ENCODE measurements at regions not wholly inside any gene's neighbourhood (a gene's known extent, or its start where the extent isn't known, plus 50 kb on each side); places are given as distances from the start of the nearest gene placed in this dataset.

- no peaks in the 10 kb centered on the region for H3K27me3 ChIP-seq (ENCODE audit: control insufficient read depth, insufficient read depth, low read length)
- no peaks in the 10 kb centered on the region for H3K36me3 ChIP-seq (ENCODE audit: insufficient read depth, low read length)
- H3K4me2 ChIP-seq (ENCODE audit: low read length) = no peak overlapping the region
- no peak overlapping the region for H3K4me3 ChIP-seq (ENCODE audit: low read length)
- H3K9me3 ChIP-seq (replicated peaks; ENCODE audit: low read length) = no peaks in the 10 kb centered on the region
- no peaks in the 10 kb centered on the region for H3K4me1 ChIP-seq (ENCODE audit: control insufficient read depth, insufficient read depth, low read length)
- no peak overlapping the region for H3K9ac ChIP-seq (ENCODE audit: low read depth, low read length)
These were observed 56.4 kb upstream of the SPOCK3 start for GRCh38 chr4:167290678-167291077.

- H3K4me1 ChIP-seq (ENCODE audit: control insufficient read depth, insufficient read depth, low read length) = no peaks in the 10 kb centered on the region
These were observed 74.6 kb upstream of the SPOCK3 start for GRCh38 chr4:167308876-167309275.

GRCh38 chr4:167321299-167321698, 87.0 kb upstream of the SPOCK3 start:
- H3K4me1 ChIP-seq (ENCODE audit: control insufficient read depth, insufficient read depth, low read length) = no peaks in the 10 kb centered on the region
- H3K4me2 ChIP-seq (ENCODE audit: low read length) = no peak overlapping the region
- H3K9me3 ChIP-seq (replicated peaks; ENCODE audit: low read length) = peaks cover 3% of the 10 kb centered on the region
- no peaks in the 10 kb centered on the region for H3K27me3 ChIP-seq (ENCODE audit: control insufficient read depth, insufficient read depth, low read length)
- no peak overlapping the region for H3K4me3 ChIP-seq (ENCODE audit: low read length)
- no peak overlapping the region for H3K9ac ChIP-seq (ENCODE audit: low read depth, low read length)
- H3K36me3 ChIP-seq (ENCODE audit: insufficient read depth, low read length) = no peaks in the 10 kb centered on the region

More at GRCh38 chr4:167308876-167309275, 74.6 kb upstream of the SPOCK3 start:
- no peak overlapping the region for H3K9ac ChIP-seq (ENCODE audit: low read depth, low read length)
- H3K27me3 ChIP-seq (ENCODE audit: control insufficient read depth, insufficient read depth, low read length) = no peaks in the 10 kb centered on the region
- no peak overlapping the region for H3K4me2 ChIP-seq (ENCODE audit: low read length)
- H3K36me3 ChIP-seq (ENCODE audit: insufficient read depth, low read length) = no peaks in the 10 kb centered on the region
- H3K4me3 ChIP-seq (ENCODE audit: low read length) = no peak overlapping the region
- H3K9me3 ChIP-seq (replicated peaks; ENCODE audit: low read length) = no peaks in the 10 kb centered on the region

GRCh38 chr4:167339781-167340180, 105.5 kb upstream of the SPOCK3 start:
- no peaks in the 10 kb centered on the region for H3K4me1 ChIP-seq (ENCODE audit: control insufficient read depth, insufficient read depth, low read length)
- H3K4me2 ChIP-seq (ENCODE audit: low read length) = no peak overlapping the region
- no peak overlapping the region for H3K9ac ChIP-seq (ENCODE audit: low read depth, low read length)
- no peak overlapping the region for H3K4me3 ChIP-seq (ENCODE audit: low read length)
- H3K27me3 ChIP-seq (ENCODE audit: control insufficient read depth, insufficient read depth, low read length) = no peaks in the 10 kb centered on the region
- no peaks in the 10 kb centered on the region for H3K36me3 ChIP-seq (ENCODE audit: insufficient read depth, low read length)
- no peaks in the 10 kb centered on the region for H3K9me3 ChIP-seq (replicated peaks; ENCODE audit: low read length)

- Histone ChIP-seq H3K36me3 (ENCODE audit: insufficient read depth, low read length) (no peaks in the 10 kb centered on the region), H3K4me2 (ENCODE audit: low read length) (no peak overlapping the region), H3K27me3 (ENCODE audit: control insufficient read depth, insufficient read depth, low read length) (no peaks in the 10 kb centered on the region), H3K9me3 (replicated peaks; ENCODE audit: low read length) (no peaks in the 10 kb centered on the region), H3K4me3 (ENCODE audit: low read length) (no peak overlapping the region), H3K4me1 (ENCODE audit: control insufficient read depth, insufficient read depth, low read length) (no peaks in the 10 kb centered on the region), H3K9ac (ENCODE audit: low read depth, low read length) (no peak overlapping the region)
These were observed 125.4 kb upstream of the SPOCK3 start for GRCh38 chr4:167359711-167360110.

GRCh38 chr4:167379076-167379835, 145.0 kb upstream of the SPOCK3 start:
- no peaks in the 10 kb centered on the region for H3K4me1 ChIP-seq (ENCODE audit: control insufficient read depth, insufficient read depth, low read length)
- no peaks in the 10 kb centered on the region for H3K27me3 ChIP-seq (ENCODE audit: control insufficient read depth, insufficient read depth, low read length)
- H3K9ac ChIP-seq (ENCODE audit: low read depth, low read length) = no peak overlapping the region
- H3K4me3 ChIP-seq (ENCODE audit: low read length) = no peak overlapping the region
- no peaks in the 10 kb centered on the region for H3K36me3 ChIP-seq (ENCODE audit: insufficient read depth, low read length)
- no peak overlapping the region for H3K4me2 ChIP-seq (ENCODE audit: low read length)
- no peaks in the 10 kb centered on the region for H3K9me3 ChIP-seq (replicated peaks; ENCODE audit: low read length)

GRCh38 chr4:167380964-167381363, 146.7 kb upstream of the SPOCK3 start:
- Histone ChIP-seq H3K36me3 (ENCODE audit: insufficient read depth, low read length) (no peaks in the 10 kb centered on the region), H3K4me3 (ENCODE audit: low read length) (no peak overlapping the region)

GRCh38 chr4:167383291-167383690, 149.0 kb upstream of the SPOCK3 start:
- Histone ChIP-seq H3K4me2 (ENCODE audit: low read length) (no peak overlapping the region), H3K36me3 (ENCODE audit: insufficient read depth, low read length) (no peaks in the 10 kb centered on the region), H3K27me3 (ENCODE audit: control insufficient read depth, insufficient read depth, low read length) (no peaks in the 10 kb centered on the region), H3K4me3 (ENCODE audit: low read length) (no peak overlapping the region), H3K9me3 (replicated peaks; ENCODE audit: low read length) (no peaks in the 10 kb centered on the region), H3K4me1 (ENCODE audit: control insufficient read depth, insufficient read depth, low read length) (no peaks in the 10 kb centered on the region), H3K9ac (ENCODE audit: low read depth, low read length) (no peak overlapping the region)

More at GRCh38 chr4:167380964-167381363, 146.7 kb upstream of the SPOCK3 start:
- H3K4me2 ChIP-seq (ENCODE audit: low read length) = no peak overlapping the region
- no peaks in the 10 kb centered on the region for H3K27me3 ChIP-seq (ENCODE audit: control insufficient read depth, insufficient read depth, low read length)
- no peak overlapping the region for H3K9ac ChIP-seq (ENCODE audit: low read depth, low read length)
- H3K4me1 ChIP-seq (ENCODE audit: control insufficient read depth, insufficient read depth, low read length) = no peaks in the 10 kb centered on the region
- H3K9me3 ChIP-seq (replicated peaks; ENCODE audit: low read length) = no peaks in the 10 kb centered on the region

- no peaks in the 10 kb centered on the region for H3K36me3 ChIP-seq (ENCODE audit: insufficient read depth, low read length)
- no peaks in the 10 kb centered on the region for H3K9me3 ChIP-seq (replicated peaks; ENCODE audit: low read length)
- no peak overlapping the region for H3K4me2 ChIP-seq (ENCODE audit: low read length)
- H3K27me3 ChIP-seq (ENCODE audit: control insufficient read depth, insufficient read depth, low read length) = no peaks in the 10 kb centered on the region
- H3K4me1 ChIP-seq (ENCODE audit: control insufficient read depth, insufficient read depth, low read length) = no peaks in the 10 kb centered on the region
- H3K9ac ChIP-seq (ENCODE audit: low read depth, low read length) = no peak overlapping the region
- no peak overlapping the region for H3K4me3 ChIP-seq (ENCODE audit: low read length)
These were observed 163.3 kb upstream of the SPOCK3 start for GRCh38 chr4:167397586-167397985.

- H3K9ac ChIP-seq (ENCODE audit: low read depth, low read length) = no peak overlapping the region
- H3K27me3 ChIP-seq (ENCODE audit: control insufficient read depth, insufficient read depth, low read length) = no peaks in the 10 kb centered on the region
- no peak overlapping the region for H3K4me2 ChIP-seq (ENCODE audit: low read length)
- no peaks in the 10 kb centered on the region for H3K4me1 ChIP-seq (ENCODE audit: control insufficient read depth, insufficient read depth, low read length)
- H3K9me3 ChIP-seq (replicated peaks; ENCODE audit: low read length) = no peaks in the 10 kb centered on the region
- H3K36me3 ChIP-seq (ENCODE audit: insufficient read depth, low read length) = no peaks in the 10 kb centered on the region
- H3K4me3 ChIP-seq (ENCODE audit: low read length) = no peak overlapping the region
These were observed 164.9 kb upstream of the SPOCK3 start for GRCh38 chr4:167399201-167399600.

GRCh38 chr4:167406181-167406580, 171.9 kb upstream of the SPOCK3 start:
- Histone ChIP-seq H3K36me3 (ENCODE audit: insufficient read depth, low read length) (no peaks in the 10 kb centered on the region), H3K9me3 (replicated peaks; ENCODE audit: low read length) (no peaks in the 10 kb centered on the region), H3K9ac (ENCODE audit: low read depth, low read length) (no peak overlapping the region), H3K4me1 (ENCODE audit: control insufficient read depth, insufficient read depth, low read length) (no peaks in the 10 kb centered on the region), H3K27me3 (ENCODE audit: control insufficient read depth, insufficient read depth, low read length) (no peaks in the 10 kb centered on the region), H3K4me3 (ENCODE audit: low read length) (no peak overlapping the region), H3K4me2 (ENCODE audit: low read length) (no peak overlapping the region)

GRCh38 chr4:167415461-167415860, 181.2 kb upstream of the SPOCK3 start:
- Histone ChIP-seq H3K9me3 (replicated peaks; ENCODE audit: low read length) (no peaks in the 10 kb centered on the region), H3K36me3 (ENCODE audit: insufficient read depth, low read length) (no peaks in the 10 kb centered on the region), H3K9ac (ENCODE audit: low read depth, low read length) (no peak overlapping the region), H3K4me2 (ENCODE audit: low read length) (no peak overlapping the region), H3K4me1 (ENCODE audit: control insufficient read depth, insufficient read depth, low read length) (no peaks in the 10 kb centered on the region), H3K27me3 (ENCODE audit: control insufficient read depth, insufficient read depth, low read length) (no peaks in the 10 kb centered on the region), H3K4me3 (ENCODE audit: low read length) (no peak overlapping the region)
